ENCODE measurements at regions not wholly inside any gene's neighbourhood (a gene's known extent, or its start where the extent isn't known, plus 50 kb on each side); places are given as distances from the start of the nearest gene placed in this dataset.

- DNase-seq (ENCODE audit: low read depth): no peak
- no peak for TF ChIP-seq CTCF (IDR thresholded peaks at IDR 0.05; ENCODE audit: insufficient read depth, low read depth, low read length)
- H3K4me3 ChIP-seq (ENCODE audit: low read depth, low read length): no peak overlapping the region
Observed at GRCh38 chr9:88754452-88754851, 219.5 kb downstream of the NXNL2 start.

GRCh38 chr9:88754886-88755285 is 219.9 kb downstream of the NXNL2 start:
- no peak overlapping the region for H3K4me3 ChIP-seq (ENCODE audit: low read depth, low read length)
- peak; percentile 67 for DNase-seq (ENCODE audit: low read depth)
- no peak for TF ChIP-seq CTCF (IDR thresholded peaks at IDR 0.05; ENCODE audit: insufficient read depth, low read depth, low read length)

GRCh38 chr9:88757406-88758010 is 222.5 kb downstream of the NXNL2 start:
- H3K4me3 ChIP-seq (ENCODE audit: low read depth, low read length): no peak overlapping the region
- DNase-seq (ENCODE audit: low read depth): no peak
- TF ChIP-seq CTCF (IDR thresholded peaks at IDR 0.05; ENCODE audit: insufficient read depth, low read depth, low read length): no peak

- DNase-seq (ENCODE audit: low read depth): no peak
- H3K4me3 ChIP-seq (ENCODE audit: low read depth, low read length): no peak overlapping the region
- TF ChIP-seq CTCF (IDR thresholded peaks at IDR 0.05; ENCODE audit: insufficient read depth, low read depth, low read length): no peak
Observed at GRCh38 chr9:88759364-88759763, 224.4 kb downstream of the NXNL2 start.

- no peak for TF ChIP-seq CTCF (IDR thresholded peaks at IDR 0.05; ENCODE audit: insufficient read depth, low read depth, low read length)
- H3K4me3 ChIP-seq (ENCODE audit: low read depth, low read length): no peak overlapping the region
- peak; percentile 85 for DNase-seq (ENCODE audit: low read depth)
Observed at GRCh38 chr9:88766778-88767503, 224.3 kb upstream of the S1PR3 start.

- H3K4me3 ChIP-seq (ENCODE audit: low read depth, low read length): no peak overlapping the region
- no peak for DNase-seq (ENCODE audit: low read depth)
- no peak for TF ChIP-seq CTCF (IDR thresholded peaks at IDR 0.05; ENCODE audit: insufficient read depth, low read depth, low read length)
Observed at GRCh38 chr9:88767504-88767790, 223.8 kb upstream of the S1PR3 start.

- no peak overlapping the region for H3K4me3 ChIP-seq (ENCODE audit: low read depth, low read length)
- DNase-seq (ENCODE audit: low read depth): no peak
- no peak for TF ChIP-seq CTCF (IDR thresholded peaks at IDR 0.05; ENCODE audit: insufficient read depth, low read depth, low read length)
Observed at GRCh38 chr9:88772575-88772974, 218.7 kb upstream of the S1PR3 start.

Measured in fibroblast of villous mesenchyme (primary cell).